ENCODE measurements at regions not wholly inside any gene's neighbourhood (a gene's known extent, or its start where the extent isn't known, plus 50 kb on each side); places are given as distances from the start of the nearest gene placed in this dataset.

DNA sequence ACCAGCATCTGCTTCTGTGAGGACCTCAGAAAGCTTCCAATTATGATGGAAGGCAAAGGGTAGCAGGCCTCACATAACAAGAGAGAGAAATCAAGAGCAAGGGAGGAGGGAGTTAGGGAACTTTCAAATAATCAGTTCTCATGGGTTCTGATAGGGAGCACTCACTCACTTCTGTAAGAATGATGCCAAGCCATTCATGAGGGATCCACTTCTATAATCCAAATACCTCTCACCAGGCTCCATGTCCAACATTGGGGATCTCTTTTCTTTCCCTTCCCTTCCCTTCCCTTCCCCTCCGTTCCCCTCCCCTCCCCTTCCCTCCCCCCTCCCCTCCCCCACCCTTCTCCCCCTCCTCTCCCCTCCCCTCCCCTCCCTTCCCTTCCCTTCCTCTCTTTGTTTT lies 884.6 kb upstream of the GHITM start:
- TF ChIP-seq, protein P1, sequence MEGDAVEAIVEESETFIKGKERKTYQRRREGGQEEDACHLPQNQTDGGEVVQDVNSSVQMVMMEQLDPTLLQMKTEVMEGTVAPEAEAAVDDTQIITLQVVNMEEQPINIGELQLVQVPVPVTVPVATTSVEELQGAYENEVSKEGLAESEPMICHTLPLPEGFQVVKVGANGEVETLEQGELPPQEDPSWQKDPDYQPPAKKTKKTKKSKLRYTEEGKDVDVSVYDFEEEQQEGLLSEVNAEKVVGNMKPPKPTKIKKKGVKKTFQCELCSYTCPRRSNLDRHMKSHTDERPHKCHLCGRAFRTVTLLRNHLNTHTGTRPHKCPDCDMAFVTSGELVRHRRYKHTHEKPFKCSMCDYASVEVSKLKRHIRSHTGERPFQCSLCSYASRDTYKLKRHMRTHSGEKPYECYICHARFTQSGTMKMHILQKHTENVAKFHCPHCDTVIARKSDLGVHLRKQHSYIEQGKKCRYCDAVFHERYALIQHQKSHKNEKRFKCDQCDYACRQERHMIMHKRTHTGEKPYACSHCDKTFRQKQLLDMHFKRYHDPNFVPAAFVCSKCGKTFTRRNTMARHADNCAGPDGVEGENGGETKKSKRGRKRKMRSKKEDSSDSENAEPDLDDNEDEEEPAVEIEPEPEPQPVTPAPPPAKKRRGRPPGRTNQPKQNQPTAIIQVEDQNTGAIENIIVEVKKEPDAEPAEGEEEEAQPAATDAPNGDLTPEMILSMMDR (IDR thresholded peaks at IDR 0.05), result no peak
- no peak for TF ChIP-seq POLR2A (IDR thresholded peaks at IDR 0.05)
